ENCODE measurements at regions not wholly inside any gene's neighbourhood (a gene's known extent, or its start where the extent isn't known, plus 50 kb on each side); places are given as distances from the start of the nearest gene placed in this dataset.

DNA sequence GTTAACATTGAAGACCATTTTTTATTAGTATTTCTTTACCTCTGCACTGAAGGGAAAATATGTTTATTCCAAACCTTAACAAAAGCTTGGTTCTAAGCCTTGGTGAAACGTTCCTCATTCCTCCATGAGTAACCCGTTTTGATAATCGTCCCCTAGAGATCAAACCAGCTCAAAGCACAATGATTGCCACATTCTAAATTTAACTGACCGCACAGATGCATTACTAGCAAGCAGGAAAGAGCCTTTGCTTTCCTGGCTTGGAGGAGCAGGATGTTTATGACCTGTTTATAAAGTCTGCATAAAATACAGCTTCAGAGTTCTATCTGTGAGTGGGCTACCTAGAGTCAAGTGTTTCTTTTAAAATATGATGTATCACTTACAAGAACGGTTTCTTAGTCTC lies 193.8 kb downstream of the TMEM114 start:
- Histone ChIP-seq H3K4me3 (no peak overlapping the region), H3K27ac (ENCODE audit: low read depth) (no peak overlapping the region), H3K36me3 (ENCODE audit: insufficient read depth) (no peaks in the 10 kb centered on the region), H3K9me2 (ENCODE audit: insufficient read depth) (no peaks in the 10 kb centered on the region), H3K4me1 (ENCODE audit: insufficient read depth) (no peaks in the 10 kb centered on the region), H2AFZ (no peak overlapping the region), H3K4me2 (no peak overlapping the region), H3F3A (replicated peaks; ENCODE audit: low read depth) (no peaks in the 10 kb centered on the region), H3K27me3 (ENCODE audit: insufficient read depth) (no peaks in the 10 kb centered on the region), H3K79me2 (replicated peaks; ENCODE audit: insufficient read depth) (no peaks in the 10 kb centered on the region), H4K20me1 (replicated peaks; ENCODE audit: insufficient read depth) (no peaks in the 10 kb centered on the region)
- ATAC-seq (no peak), DNase-seq (ENCODE audit: low spot score) (no peak)
- Mint-ChIP-seq H3K4me3 (no peak overlapping the region), H3K27me3 (ENCODE audit: insufficient read depth, low read depth, poor library complexity) (peaks cover 8% of the 10 kb centered on the region), H3K27ac (no peak overlapping the region), H3K9me3 (no peaks in the 10 kb centered on the region), H3K4me1 (no peaks in the 10 kb centered on the region), H3K36me3 (ENCODE audit: low read depth) (no peaks in the 10 kb centered on the region)
- TF ChIP-seq JUNB (IDR thresholded peaks at IDR 0.05; ENCODE audit: unreplicated experiment) (no peak), EZH2phosphoT487 (IDR thresholded peaks at IDR 0.05; ENCODE audit: unreplicated experiment) (no peak)

GRCh38 chr16:8391257-8391656 lies 199.1 kb downstream of the TMEM114 start:
- H2AFZ ChIP-seq, result no peak overlapping the region
- H3K4me3 ChIP-seq, result no peak overlapping the region
- ATAC-seq (no peak), DNase-seq (ENCODE audit: low spot score) (no peak)
- Mint-ChIP-seq H3K4me3 (no peak overlapping the region), H3K27me3 (ENCODE audit: insufficient read depth, low read depth, poor library complexity) (peaks cover 6% of the 10 kb centered on the region), H3K9me3 (no peaks in the 10 kb centered on the region), H3K4me1 (no peaks in the 10 kb centered on the region), H3K27ac (no peak overlapping the region), H3K36me3 (ENCODE audit: low read depth) (no peaks in the 10 kb centered on the region)
- no peak for TF ChIP-seq STAT1 (IDR thresholded peaks at IDR 0.05; ENCODE audit: unreplicated experiment)
- no peak for TF ChIP-seq CREB1 (CRISPR knock-in tag; IDR thresholded peaks at IDR 0.05; ENCODE audit: low read depth)
- no peak for TF ChIP-seq JUNB (IDR thresholded peaks at IDR 0.05; ENCODE audit: unreplicated experiment)
- no peak for TF ChIP-seq NANOG (IDR thresholded peaks at IDR 0.05; ENCODE audit: borderline replicate concordance)
- no peak for TF ChIP-seq EZH2phosphoT487 (IDR thresholded peaks at IDR 0.05; ENCODE audit: unreplicated experiment)
- TF ChIP-seq REST (IDR thresholded peaks at IDR 0.05; ENCODE audit: unreplicated experiment), result no peak
- TF ChIP-seq, protein P1, sequence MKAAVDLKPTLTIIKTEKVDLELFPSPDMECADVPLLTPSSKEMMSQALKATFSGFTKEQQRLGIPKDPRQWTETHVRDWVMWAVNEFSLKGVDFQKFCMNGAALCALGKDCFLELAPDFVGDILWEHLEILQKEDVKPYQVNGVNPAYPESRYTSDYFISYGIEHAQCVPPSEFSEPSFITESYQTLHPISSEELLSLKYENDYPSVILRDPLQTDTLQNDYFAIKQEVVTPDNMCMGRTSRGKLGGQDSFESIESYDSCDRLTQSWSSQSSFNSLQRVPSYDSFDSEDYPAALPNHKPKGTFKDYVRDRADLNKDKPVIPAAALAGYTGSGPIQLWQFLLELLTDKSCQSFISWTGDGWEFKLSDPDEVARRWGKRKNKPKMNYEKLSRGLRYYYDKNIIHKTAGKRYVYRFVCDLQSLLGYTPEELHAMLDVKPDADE (IDR thresholded peaks at IDR 0.05), result no peak
- TF ChIP-seq ZNF331 (CRISPR knock-in tag; IDR thresholded peaks at IDR 0.05; ENCODE audit: low read depth), result no peak
- TF ChIP-seq ZNF114 (CRISPR knock-in tag; IDR thresholded peaks at IDR 0.05), result no peak
- no peak for TF ChIP-seq CTCF (conservative IDR thresholded peaks at IDR 0.05; ENCODE audit: low read depth in 2 of 2)
- TF ChIP-seq EZH2 (IDR thresholded peaks at IDR 0.05; ENCODE audit: low read depth, unreplicated experiment), result no peak
- H3F3A ChIP-seq (replicated peaks; ENCODE audit: low read depth), result no peaks in the 10 kb centered on the region
- H3K9me2 ChIP-seq (ENCODE audit: insufficient read depth), result no peaks in the 10 kb centered on the region
- H3K36me3 ChIP-seq (ENCODE audit: insufficient read depth), result no peaks in the 10 kb centered on the region
- H3K27me3 ChIP-seq (ENCODE audit: insufficient read depth), result no peaks in the 10 kb centered on the region
- H3K4me1 ChIP-seq (ENCODE audit: insufficient read depth), result no peaks in the 10 kb centered on the region
- H4K20me1 ChIP-seq (replicated peaks; ENCODE audit: insufficient read depth), result no peaks in the 10 kb centered on the region
- no peaks in the 10 kb centered on the region for H3K79me2 ChIP-seq (replicated peaks; ENCODE audit: insufficient read depth)
- H3K27ac ChIP-seq (ENCODE audit: low read depth), result no peak overlapping the region
- H3K4me2 ChIP-seq, result no peak overlapping the region

Data from GM23338 (cell line).